Tibial nerve (tissue), 4 donors: ENCODE measurements at regions not wholly inside any gene's neighbourhood (a gene's known extent, or its start where the extent isn't known, plus 50 kb on each side); places are given as distances from the start of the nearest gene placed in this dataset.

Source experiments
- DNase-seq, 2 donors: peaks; one replicate each; pipeline ENCODE4 v3.0.0-alpha.2; 2019; ENCODE audit warnings: low spot score in 2 of 2
- H3K27ac ChIP-seq, 4 donors: fragments of 200-600 bp; sonication (generic) in 3 of 4; one replicate each; pipeline ENCODE4 v1.5.1; 2017 to 2019; ENCODE audit warnings: mild to moderate bottlenecking in 1 of 4
- H3K27me3 ChIP-seq, 2 donors: fragments of 200-600 bp; sonication (generic) in 1 of 2; one replicate each; pipeline versions ENCODE4 v1.5.1 to v1.6.0; 2017 to 2019
- H3K36me3 ChIP-seq, 3 donors: fragments of 200-600 bp; sonication (generic); one replicate each; pipeline ENCODE4 v1.5.1; 2018 to 2019
- H3K4me1 ChIP-seq, 4 donors: fragments of 200-600 bp; sonication (generic) in 3 of 4; one replicate each; pipeline ENCODE4 v1.5.1; 2017 to 2019
- H3K4me3 ChIP-seq, 4 donors: fragments of 200-600 bp; sonication (generic) in 3 of 4; one replicate each; pipeline ENCODE4 v1.5.1; 2017 to 2019; ENCODE audit warnings: mild to moderate bottlenecking in 1 of 4, moderate library complexity in 1 of 4
- H3K9me3 ChIP-seq, 4 donors: fragments of 200-600 bp; sonication (generic) in 3 of 4; one replicate each; pipeline ENCODE4 v1.5.1; 2017 to 2019
- CTCF ChIP-seq, 5 experiments: fragments of 200-600 bp in 3 of 5; fragments of 450-650 bp in 2 of 5; sonication (generic) in 3 of 5; IDR thresholded peaks; one replicate each; pipeline ENCODE4 v1.5.1; 2016 to 2019; ENCODE audit warnings: antibody characterized with exemption in 5 of 5, mild to moderate bottlenecking in 3 of 5, moderate library complexity in 2 of 5
- EP300 ChIP-seq, 2 donors: sonication (generic); formaldehyde crosslinking; IDR thresholded peaks; one replicate each; pipeline ENCODE4 v1.6.1; 2017; ENCODE audit warnings: antibody characterized with exemption in 2 of 2, mild to moderate bottlenecking in 1 of 2
- POLR2A ChIP-seq, 2 donors: fragments of 450-650 bp; IDR thresholded peaks; one replicate each; pipeline ENCODE4 v1.6.1; 2017; ENCODE audit warnings: antibody characterized with exemption in 2 of 2, mild to moderate bottlenecking in 2 of 2, moderate library complexity in 2 of 2
- WGBS, 2 donors: methylation state at CpG; one replicate each; pipeline ENCODE4 v1.1.5; 2018; 5-methylcytosine and 5-hydroxymethylcytosine counted together

- TF ChIP-seq POLR2A (IDR thresholded peaks at IDR 0.05) (no peak), CTCF (IDR thresholded peaks at IDR 0.05) (no peak), EP300 (IDR thresholded peaks at IDR 0.05) (no peak)
- Histone ChIP-seq H3K27me3 (no peaks in the 10 kb centered on the region), H3K9me3 (no peaks in the 10 kb centered on the region), H3K36me3 (peaks cover 0 to 49% (median 0%) of the 10 kb centered on the region in 3 donors), H3K4me1 (no peaks in the 10 kb centered on the region), H3K27ac (no peak overlapping the region), H3K4me3 (no peak overlapping the region)
- no peak for DNase-seq
- WGBS, 2 donors: 77 to 78% methylated on average over 6 of the region's 6 CpGs
Measured at GRCh38 chr22:26789951-26790350, 132.6 kb downstream of the MIAT start.

GRCh38 chr22:26792522-26792921 is 135.1 kb downstream of the MIAT start:
- no peaks in the 10 kb centered on the region for H3K27me3 ChIP-seq
- DNase-seq: no peak
- TF ChIP-seq EP300 (IDR thresholded peaks at IDR 0.05) (no peak), POLR2A (IDR thresholded peaks at IDR 0.05) (no peak), CTCF (IDR thresholded peaks at IDR 0.05) (no peak)
- H3K4me1 ChIP-seq: no peaks in the 10 kb centered on the region
- no peak overlapping the region for H3K27ac ChIP-seq
- WGBS, 2 donors: 94 to 96% methylated on average over 8 of the region's 8 CpGs
- H3K4me3 ChIP-seq: no peak overlapping the region
- peaks cover 0 to 56% (median 0%) of the 10 kb centered on the region in 3 donors for H3K36me3 ChIP-seq
- no peaks in the 10 kb centered on the region for H3K9me3 ChIP-seq

- no peaks in the 10 kb centered on the region for H3K27me3 ChIP-seq
- no peak overlapping the region for H3K4me3 ChIP-seq
- TF ChIP-seq CTCF (IDR thresholded peaks at IDR 0.05): no peak
- TF ChIP-seq POLR2A (IDR thresholded peaks at IDR 0.05): no peak
- no peak for TF ChIP-seq EP300 (IDR thresholded peaks at IDR 0.05)
- no peak overlapping the region for H3K27ac ChIP-seq
- peaks cover 0 to 33% (median 0%) of the 10 kb centered on the region in 3 donors for H3K36me3 ChIP-seq
- H3K9me3 ChIP-seq: no peaks in the 10 kb centered on the region
- 86 to 96% methylated on average over 5 to 8 of the region's 12 CpGs for WGBS, 2 donors
- no peaks in the 10 kb centered on the region for H3K4me1 ChIP-seq
- DNase-seq: no peak
Measured at GRCh38 chr22:26796785-26797184, 139.4 kb downstream of the MIAT start.

- Histone ChIP-seq H3K9me3 (no peaks in the 10 kb centered on the region), H3K27ac (no peak overlapping the region)
Measured at GRCh38 chr22:26797910-26798309, 140.5 kb downstream of the MIAT start.

More at GRCh38 chr22:26797910-26798309, 140.5 kb downstream of the MIAT start:
- no peaks in the 10 kb centered on the region for H3K4me1 ChIP-seq
- H3K4me3 ChIP-seq: no peak overlapping the region
- TF ChIP-seq EP300 (IDR thresholded peaks at IDR 0.05) (no peak), CTCF (IDR thresholded peaks at IDR 0.05) (no peak), POLR2A (IDR thresholded peaks at IDR 0.05) (no peak)
- no peaks in the 10 kb centered on the region for H3K27me3 ChIP-seq
- DNase-seq: no peak
- WGBS, 2 donors: 94 to 97% methylated on average over 8 of the region's 8 CpGs
- peaks cover 0 to 28% (median 0%) of the 10 kb centered on the region in 3 donors for H3K36me3 ChIP-seq
